Spleen (tissue), 11 donors: ENCODE measurements at regions not wholly inside any gene's neighbourhood (a gene's known extent, or its start where the extent isn't known, plus 50 kb on each side); places are given as distances from the start of the nearest gene placed in this dataset.

Source experiments
- DNase-seq: peaks from one replicate; pipeline ENCODE4 v3.0.0-alpha.2; 2020
- H3K27ac ChIP-seq, 8 donors: fragments of 200-600 bp; sonication (generic) in 7 of 8; 1 replicate in 4 of 8; 2 replicates in 4 of 8; pipeline versions ENCODE4 v1.5.0 to v1.8.0; 2016 to 2021; ENCODE audit warnings: inconsistent platforms in 4 of 8, mild to moderate bottlenecking in 4 of 8, moderate library complexity in 1 of 8
- H3K27me3 ChIP-seq, 7 donors: fragments of 200-600 bp; sonication (generic) in 6 of 7; replicated peaks in 1 of 7; 1 replicate in 4 of 7; 2 replicates in 3 of 7; pipeline versions ENCODE4 v1.5.0 to v1.8.0; 2016 to 2021; ENCODE audit warnings: inconsistent platforms in 3 of 7, mild to moderate bottlenecking in 1 of 7
- H3K36me3 ChIP-seq, 6 donors: fragments of 200-600 bp; sonication (generic) in 5 of 6; 1 replicate in 4 of 6; 2 replicates in 2 of 6; pipeline versions ENCODE4 v1.5.0 to v1.8.0; 2016 to 2021; ENCODE audit warnings: inconsistent platforms in 2 of 6
- H3K4me1 ChIP-seq, 6 donors: fragments of 200-600 bp; sonication (generic) in 5 of 6; 1 replicate in 3 of 6; 2 replicates in 3 of 6; pipeline versions ENCODE4 v1.5.0 to v1.8.0; 2016 to 2021; ENCODE audit warnings: inconsistent platforms in 3 of 6
- H3K4me3 ChIP-seq, 8 donors: fragments of 200-600 bp; sonication (generic) in 7 of 8; 1 replicate in 4 of 8; 2 replicates in 4 of 8; pipeline versions ENCODE4 v1.5.0 to v1.8.0; 2016 to 2021; ENCODE audit warnings: inconsistent platforms in 4 of 8, mild to moderate bottlenecking in 4 of 8, moderate library complexity in 2 of 8
- H3K9me3 ChIP-seq, 8 donors: fragments of 200-600 bp; sonication (generic) in 7 of 8; 1 replicate in 4 of 8; 2 replicates in 4 of 8; pipeline versions ENCODE4 v1.5.0 to v1.8.0; 2016 to 2021; ENCODE audit warnings: inconsistent platforms in 4 of 8
- CTCF ChIP-seq, 11 experiments: fragments of 200-600 bp in 7 of 11; fragments of 450-650 bp in 4 of 11; sonication (generic) in 4 of 11; IDR thresholded peaks in 8 of 11; conservative IDR thresholded peaks in 3 of 11; 1 replicate in 7 of 11; 2 replicates in 4 of 11; pipeline versions ENCODE4 v1.4.0 to v1.8.0; 2016 to 2021; ENCODE audit warnings: antibody characterized with exemption in 11 of 11, inconsistent platforms in 4 of 11, mild to moderate bottlenecking in 1 of 11
- POLR2A ChIP-seq, 3 donors: fragments of 450-650 bp; IDR thresholded peaks; one replicate each; pipeline ENCODE4 v1.5.1; 2017; ENCODE audit warnings: antibody characterized with exemption in 3 of 3, mild to moderate bottlenecking in 1 of 3
- POLR2AphosphoS5 ChIP-seq, 3 donors: sonication (generic); formaldehyde crosslinking; IDR thresholded peaks; one replicate each; pipeline ENCODE4 v1.5.1; 2017; ENCODE audit warnings: antibody characterized with exemption in 3 of 3
- WGBS, 5 donors: extraction: QIAGEN DNeasy Blood & Tissue Kit in 3 of 5; methylation state at CpG; one replicate each; pipeline versions ENCODE4 v1.1.5 to v1.1.7; 2013 to 2018; 5-methylcytosine and 5-hydroxymethylcytosine counted together
- intact Hi-C: fragments of 100-400 bp; cut with DNase I; formaldehyde crosslinking; loops from one replicate; pipeline ENCODE4 v1.15.0; 2023; ENCODE audit warnings: low total_unique reads
- donor health status: healthy with polysubstance abuse.
- donor health status: DM: no; HTN: no; CAD: no; lungs with moderate emphysema.
- donor health status: DM: no; HTN: no; CAD: no.
- donor health status: Bipolar disorder and iron deficiency.
- donor health status: healthy.
- donor health status: DM: no; HTN: no; CAD: no.
- donor health status: DM: yes; HTN: yes; CAD: no.

GRCh38 chr7:131261476-131261994, 66.1 kb upstream of the MKLN1 start:
- Histone ChIP-seq H3K27ac (no peak overlapping the region), H3K4me3 (no peak overlapping the region), H3K4me1 (peaks cover 0 to 12% (median 3%) of the 10 kb centered on the region in 6 donors), H3K27me3 (no peaks in the 10 kb centered on the region), H3K36me3 (no peaks in the 10 kb centered on the region), H3K9me3 (no peaks in the 10 kb centered on the region)
- DNase-seq = no peak
- WGBS, 5 donors = 93 to 98% (median 97%) methylated on average over 1 of the region's 1 CpG
- intact Hi-C loops = no loop called here
- TF ChIP-seq POLR2A (IDR thresholded peaks at IDR 0.05) = no peak
- TF ChIP-seq POLR2AphosphoS5 (IDR thresholded peaks at IDR 0.05) = no peak
- TF ChIP-seq CTCF (IDR thresholded peaks at IDR 0.05 in 8 of 11, conservative IDR thresholded peaks at IDR 0.05 in 3 of 11) = no peak

- Histone ChIP-seq H3K27me3 (no peaks in the 10 kb centered on the region), H3K9me3 (no peaks in the 10 kb centered on the region), H3K4me1 (peaks cover 0 to 12% (median 3%) of the 10 kb centered on the region in 6 donors), H3K27ac (no peak overlapping the region), H3K36me3 (no peaks in the 10 kb centered on the region), H3K4me3 (no peak overlapping the region)
- 54 to 70% (median 62%) methylated on average over 4 of the region's 4 CpGs for WGBS, 5 donors
- intact Hi-C loops = no loop called here
- TF ChIP-seq CTCF (IDR thresholded peaks at IDR 0.05 in 8 of 11, conservative IDR thresholded peaks at IDR 0.05 in 3 of 11) = no peak
- TF ChIP-seq POLR2AphosphoS5 (IDR thresholded peaks at IDR 0.05) = no peak
- TF ChIP-seq POLR2A (IDR thresholded peaks at IDR 0.05) = no peak
- no peak for DNase-seq
Measured at GRCh38 chr7:131265227-131265626, 62.4 kb upstream of the MKLN1 start.

GRCh38 chr7:131267631-131268030, 60.0 kb upstream of the MKLN1 start:
- Histone ChIP-seq H3K4me1 (peaks cover 0 to 12% (median 3%) of the 10 kb centered on the region in 6 donors), H3K27me3 (no peaks in the 10 kb centered on the region), H3K4me3 (no peak overlapping the region), H3K27ac (no peak overlapping the region), H3K36me3 (no peaks in the 10 kb centered on the region), H3K9me3 (no peaks in the 10 kb centered on the region)
- DNase-seq = no peak
- 92 to 96% (median 94%) methylated on average over 1 of the region's 1 CpG for WGBS, 5 donors
- intact Hi-C loops = no loop called here
- TF ChIP-seq POLR2AphosphoS5 (IDR thresholded peaks at IDR 0.05) = no peak

GRCh38 chr7:131268906-131269305, 58.8 kb upstream of the MKLN1 start:
- DNase-seq = no peak
- H3K4me3 ChIP-seq = no peak overlapping the region
- H3K27ac ChIP-seq = no peak overlapping the region
- H3K27me3 ChIP-seq = no peaks in the 10 kb centered on the region
- TF ChIP-seq CTCF (IDR thresholded peaks at IDR 0.05 in 8 of 11, conservative IDR thresholded peaks at IDR 0.05 in 3 of 11) (no peak), POLR2A (IDR thresholded peaks at IDR 0.05) (no peak), POLR2AphosphoS5 (IDR thresholded peaks at IDR 0.05) (no peak)
- H3K4me1 ChIP-seq = peaks cover 0 to 12% (median 3%) of the 10 kb centered on the region in 6 donors
- H3K36me3 ChIP-seq = no peaks in the 10 kb centered on the region
- H3K9me3 ChIP-seq = no peaks in the 10 kb centered on the region
- intact Hi-C loops = no loop called here
- 72 to 98% (median 96%) methylated on average over 2 of the region's 2 CpGs for WGBS, 5 donors

- TF ChIP-seq POLR2AphosphoS5 (IDR thresholded peaks at IDR 0.05) (no peak), CTCF (IDR thresholded peaks at IDR 0.05 in 8 of 11, conservative IDR thresholded peaks at IDR 0.05 in 3 of 11) (no peak), POLR2A (IDR thresholded peaks at IDR 0.05) (no peak)
- H3K36me3 ChIP-seq = no peaks in the 10 kb centered on the region
- no peak overlapping the region for H3K27ac ChIP-seq
- intact Hi-C loops = no loop called here
- H3K4me3 ChIP-seq = no peak overlapping the region
- DNase-seq = no peak
- H3K4me1 ChIP-seq = no peaks in the 10 kb centered on the region
- 81 to 100% (median 95%) methylated on average over 1 of the region's 1 CpG for WGBS, 5 donors
- no peaks in the 10 kb centered on the region for H3K27me3 ChIP-seq
- no peaks in the 10 kb centered on the region for H3K9me3 ChIP-seq
Measured at GRCh38 chr7:131272086-131272485, 55.6 kb upstream of the MKLN1 start.
